ENCODE measurements at regions not wholly inside any gene's neighbourhood (a gene's known extent, or its start where the extent isn't known, plus 50 kb on each side); places are given as distances from the start of the nearest gene placed in this dataset.

DNA sequence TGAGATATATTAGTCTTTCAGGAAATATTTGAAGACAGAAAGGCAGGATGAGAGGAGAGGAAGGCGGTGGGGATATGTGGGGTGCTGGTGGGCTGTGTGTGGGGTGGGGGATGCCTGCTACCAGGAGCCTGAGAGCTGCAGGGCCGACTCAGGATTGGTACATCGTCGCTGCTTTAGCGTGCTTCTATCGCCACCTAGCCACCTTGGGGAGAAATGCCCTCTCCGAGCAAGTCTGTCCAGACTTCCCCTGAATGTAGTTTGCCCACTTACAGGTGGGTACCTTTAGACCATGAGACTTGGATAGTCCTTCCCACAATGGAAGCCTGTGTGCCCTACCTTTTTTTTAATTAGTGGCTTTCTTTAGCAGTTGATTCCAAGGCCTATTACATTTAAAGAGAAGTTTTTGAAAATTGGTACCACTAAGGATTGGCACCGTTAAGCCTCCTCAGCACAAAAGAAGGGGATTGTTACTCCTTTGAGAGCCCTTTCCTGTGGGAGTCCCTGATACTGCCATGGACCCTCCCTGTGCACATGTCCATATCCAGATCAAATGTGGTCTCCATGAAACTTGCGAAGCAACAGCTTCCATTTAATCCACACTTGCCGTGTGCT is 114.1 kb upstream of the NDUFV2 start (continued):
- TF ChIP-seq LCOR (CRISPR knock-in tag; IDR thresholded peaks at IDR 0.05) (no peak), ZNF12 (CRISPR knock-in tag; IDR thresholded peaks at IDR 0.05) (no peak), TEAD2 (tag; IDR thresholded peaks at IDR 0.05) (no peak), ETV6 (IDR thresholded peaks at IDR 0.05; ENCODE audit: borderline replicate concordance in 1 of 2, low read depth in 2 of 2, low read length in 1 of 2) (no peak), ETV6 (CRISPR knock-in tag; IDR thresholded peaks at IDR 0.05; ENCODE audit: borderline replicate concordance) (no peak), HDAC3 (IDR thresholded peaks at IDR 0.05; ENCODE audit: borderline replicate concordance, partially characterized antibody) (no peak), GABPB2 (CRISPR knock-in tag; conservative IDR thresholded peaks at IDR 0.05) (no peak), ZNF174 (CRISPR knock-in tag; IDR thresholded peaks at IDR 0.05) (no peak)
- TF ChIP-seq, protein P1, sequence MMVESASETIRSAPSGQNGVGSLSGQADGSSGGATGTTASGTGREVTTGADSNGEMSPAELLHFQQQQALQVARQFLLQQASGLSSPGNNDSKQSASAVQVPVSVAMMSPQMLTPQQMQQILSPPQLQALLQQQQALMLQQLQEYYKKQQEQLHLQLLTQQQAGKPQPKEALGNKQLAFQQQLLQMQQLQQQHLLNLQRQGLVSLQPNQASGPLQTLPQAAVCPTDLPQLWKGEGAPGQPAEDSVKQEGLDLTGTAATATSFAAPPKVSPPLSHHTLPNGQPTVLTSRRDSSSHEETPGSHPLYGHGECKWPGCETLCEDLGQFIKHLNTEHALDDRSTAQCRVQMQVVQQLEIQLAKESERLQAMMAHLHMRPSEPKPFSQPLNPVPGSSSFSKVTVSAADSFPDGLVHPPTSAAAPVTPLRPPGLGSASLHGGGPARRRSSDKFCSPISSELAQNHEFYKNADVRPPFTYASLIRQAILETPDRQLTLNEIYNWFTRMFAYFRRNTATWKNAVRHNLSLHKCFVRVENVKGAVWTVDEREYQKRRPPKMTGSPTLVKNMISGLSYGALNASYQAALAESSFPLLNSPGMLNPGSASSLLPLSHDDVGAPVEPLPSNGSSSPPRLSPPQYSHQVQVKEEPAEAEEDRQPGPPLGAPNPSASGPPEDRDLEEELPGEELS (CRISPR knock-in tag; IDR thresholded peaks at IDR 0.05; ENCODE audit: borderline replicate concordance) = no peak
- TF ChIP-seq, protein P2, sequence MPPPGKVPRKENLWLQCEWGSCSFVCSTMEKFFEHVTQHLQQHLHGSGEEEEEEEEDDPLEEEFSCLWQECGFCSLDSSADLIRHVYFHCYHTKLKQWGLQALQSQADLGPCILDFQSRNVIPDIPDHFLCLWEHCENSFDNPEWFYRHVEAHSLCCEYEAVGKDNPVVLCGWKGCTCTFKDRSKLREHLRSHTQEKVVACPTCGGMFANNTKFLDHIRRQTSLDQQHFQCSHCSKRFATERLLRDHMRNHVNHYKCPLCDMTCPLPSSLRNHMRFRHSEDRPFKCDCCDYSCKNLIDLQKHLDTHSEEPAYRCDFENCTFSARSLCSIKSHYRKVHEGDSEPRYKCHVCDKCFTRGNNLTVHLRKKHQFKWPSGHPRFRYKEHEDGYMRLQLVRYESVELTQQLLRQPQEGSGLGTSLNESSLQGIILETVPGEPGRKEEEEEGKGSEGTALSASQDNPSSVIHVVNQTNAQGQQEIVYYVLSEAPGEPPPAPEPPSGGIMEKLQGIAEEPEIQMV (tag; conservative IDR thresholded peaks at IDR 0.05; ENCODE audit: low read depth) = 0 out of 2 replicates have a peak, but pooled peaks have one; percentile 35
- TF ChIP-seq, protein P3, sequence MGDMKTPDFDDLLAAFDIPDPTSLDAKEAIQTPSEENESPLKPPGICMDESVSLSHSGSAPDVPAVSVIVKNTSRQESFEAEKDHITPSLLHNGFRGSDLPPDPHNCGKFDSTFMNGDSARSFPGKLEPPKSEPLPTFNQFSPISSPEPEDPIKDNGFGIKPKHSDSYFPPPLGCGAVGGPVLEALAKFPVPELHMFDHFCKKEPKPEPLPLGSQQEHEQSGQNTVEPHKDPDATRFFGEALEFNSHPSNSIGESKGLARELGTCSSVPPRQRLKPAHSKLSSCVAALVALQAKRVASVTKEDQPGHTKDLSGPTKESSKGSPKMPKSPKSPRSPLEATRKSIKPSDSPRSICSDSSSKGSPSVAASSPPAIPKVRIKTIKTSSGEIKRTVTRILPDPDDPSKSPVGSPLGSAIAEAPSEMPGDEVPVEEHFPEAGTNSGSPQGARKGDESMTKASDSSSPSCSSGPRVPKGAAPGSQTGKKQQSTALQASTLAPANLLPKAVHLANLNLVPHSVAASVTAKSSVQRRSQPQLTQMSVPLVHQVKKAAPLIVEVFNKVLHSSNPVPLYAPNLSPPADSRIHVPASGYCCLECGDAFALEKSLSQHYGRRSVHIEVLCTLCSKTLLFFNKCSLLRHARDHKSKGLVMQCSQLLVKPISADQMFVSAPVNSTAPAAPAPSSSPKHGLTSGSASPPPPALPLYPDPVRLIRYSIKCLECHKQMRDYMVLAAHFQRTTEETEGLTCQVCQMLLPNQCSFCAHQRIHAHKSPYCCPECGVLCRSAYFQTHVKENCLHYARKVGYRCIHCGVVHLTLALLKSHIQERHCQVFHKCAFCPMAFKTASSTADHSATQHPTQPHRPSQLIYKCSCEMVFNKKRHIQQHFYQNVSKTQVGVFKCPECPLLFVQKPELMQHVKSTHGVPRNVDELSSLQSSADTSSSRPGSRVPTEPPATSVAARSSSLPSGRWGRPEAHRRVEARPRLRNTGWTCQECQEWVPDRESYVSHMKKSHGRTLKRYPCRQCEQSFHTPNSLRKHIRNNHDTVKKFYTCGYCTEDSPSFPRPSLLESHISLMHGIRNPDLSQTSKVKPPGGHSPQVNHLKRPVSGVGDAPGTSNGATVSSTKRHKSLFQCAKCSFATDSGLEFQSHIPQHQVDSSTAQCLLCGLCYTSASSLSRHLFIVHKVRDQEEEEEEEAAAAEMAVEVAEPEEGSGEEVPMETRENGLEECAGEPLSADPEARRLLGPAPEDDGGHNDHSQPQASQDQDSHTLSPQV (IDR thresholded peaks at IDR 0.05) = peak; percentile 70

Data from K562 (cell line).